ENCODE measurements at regions not wholly inside any gene's neighbourhood (a gene's known extent, or its start where the extent isn't known, plus 50 kb on each side); places are given as distances from the start of the nearest gene placed in this dataset.
"Not testable (repeated sequence)": the region's sequence is repeated elsewhere in the genome, so short reads cannot be mapped to it uniquely, and the experiment has no call there.

- no peak for DNase-seq
Measured at GRCh38 chr7:153887749-153888569, 164.2 kb upstream of the DPP6 start.

DNA sequence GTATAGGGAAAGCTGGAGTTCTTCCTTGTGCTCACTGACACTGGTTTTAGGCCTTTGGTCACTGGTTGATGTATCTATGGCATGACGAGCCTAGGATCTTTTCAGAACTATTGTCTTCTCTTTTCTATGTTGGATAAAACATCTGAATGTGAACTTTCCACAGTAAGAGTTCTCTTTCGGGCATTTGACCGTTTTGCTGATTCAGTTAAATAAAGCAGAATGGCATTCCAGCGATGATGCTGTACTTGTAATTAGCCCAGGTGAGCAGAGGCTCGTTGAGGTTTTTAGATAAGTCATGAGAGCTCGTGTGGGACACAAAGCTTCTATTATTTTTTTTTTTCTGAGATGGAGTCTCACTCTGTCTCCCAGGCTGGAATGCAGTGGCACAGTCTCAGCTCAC lies 160.2 kb upstream of the DPP6 start:
- DNase-seq, result no peak

DNA sequence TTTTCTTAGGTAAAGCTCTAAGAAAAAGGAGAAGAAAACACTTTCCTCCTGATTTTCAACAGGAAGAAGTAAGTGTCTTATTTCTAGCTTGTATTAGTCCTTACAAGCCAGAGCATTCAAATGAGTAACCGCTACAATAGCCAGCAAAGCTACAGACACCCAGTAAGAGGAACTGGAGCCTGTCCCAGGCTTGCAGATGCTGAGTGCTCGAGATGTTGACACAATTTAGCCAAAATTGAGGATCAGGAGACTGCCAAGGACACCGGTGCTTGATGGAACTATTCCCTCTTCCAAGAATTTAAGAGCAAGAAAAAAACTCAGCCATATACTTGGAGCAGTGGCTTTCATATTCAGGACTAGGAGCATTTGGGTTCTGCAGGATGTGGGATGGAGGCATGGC lies 149.3 kb upstream of the DPP6 start:
- DNase-seq, result no peak

DNA sequence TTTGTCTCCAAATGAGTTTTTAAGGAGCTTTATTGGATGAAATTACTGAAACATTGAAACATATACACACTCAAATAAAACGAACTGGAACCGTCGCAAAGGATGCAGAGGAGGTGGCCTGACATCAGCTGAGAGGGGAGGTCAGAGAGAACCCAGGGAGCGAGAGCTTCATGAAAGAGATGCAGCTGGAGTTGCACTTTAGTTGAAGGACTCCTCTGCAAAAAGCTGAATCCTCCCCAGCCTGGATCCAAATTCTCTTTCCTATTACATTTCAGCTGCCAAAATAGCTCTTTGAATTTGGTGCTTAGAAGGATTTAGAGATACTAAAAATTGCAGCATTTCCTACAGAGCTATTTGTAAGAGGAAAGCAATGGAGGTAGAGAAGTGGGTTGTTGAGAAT lies 140.0 kb upstream of the DPP6 start:
- DNase-seq, result no peak

- no peak for DNase-seq
Measured at GRCh38 chr7:153920126-153920525, 132.1 kb upstream of the DPP6 start.

DNA sequence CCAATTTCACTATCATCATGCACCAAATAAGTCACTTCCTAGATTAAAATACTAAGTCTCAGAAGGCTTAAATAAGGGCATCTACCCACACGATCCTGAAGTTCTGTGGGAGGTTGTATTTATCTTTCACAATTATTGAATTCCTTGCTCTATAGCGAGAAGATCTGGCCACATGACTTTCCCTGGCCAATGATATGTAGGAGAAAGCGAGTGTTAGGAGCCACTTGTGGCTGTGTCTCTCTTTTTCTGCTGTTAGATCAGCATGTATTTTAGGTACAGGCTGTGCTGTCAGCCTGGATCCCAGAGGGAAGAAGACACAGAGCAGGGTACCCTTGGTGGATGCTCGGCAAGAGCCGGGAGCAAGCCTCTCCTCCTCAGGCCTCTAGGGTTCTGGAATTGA lies 131.3 kb upstream of the DPP6 start:
- DNase-seq, result no peak

- no peak for DNase-seq
Measured at GRCh38 chr7:153921408-153921807, 130.8 kb upstream of the DPP6 start.

- no peak for DNase-seq
Measured at GRCh38 chr7:153930696-153931095, 121.5 kb upstream of the DPP6 start.

DNA sequence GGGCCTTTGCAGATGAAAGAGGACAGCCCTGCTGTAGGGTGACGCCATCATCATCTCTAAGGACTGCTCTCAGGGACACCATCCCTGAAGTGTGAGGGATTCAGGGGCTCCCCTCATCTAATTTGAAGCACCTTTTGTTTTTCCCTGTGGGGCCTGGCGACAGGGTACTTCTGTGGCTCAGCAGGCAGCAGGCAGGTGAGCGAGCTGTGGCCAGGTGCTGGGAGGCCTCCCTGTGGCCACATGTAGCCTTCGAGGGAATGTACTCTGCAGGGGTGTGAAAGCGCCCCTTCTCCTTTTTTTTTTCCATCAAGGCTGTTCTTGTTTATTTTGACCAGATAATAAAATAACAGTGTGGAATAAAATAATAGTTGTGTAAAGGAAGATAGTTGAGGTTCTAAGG lies 118.2 kb upstream of the DPP6 start:
- no peak for DNase-seq

GRCh38 chr7:153934629-153935028 lies 117.6 kb upstream of the DPP6 start:
- DNase-seq, result no peak

DNA sequence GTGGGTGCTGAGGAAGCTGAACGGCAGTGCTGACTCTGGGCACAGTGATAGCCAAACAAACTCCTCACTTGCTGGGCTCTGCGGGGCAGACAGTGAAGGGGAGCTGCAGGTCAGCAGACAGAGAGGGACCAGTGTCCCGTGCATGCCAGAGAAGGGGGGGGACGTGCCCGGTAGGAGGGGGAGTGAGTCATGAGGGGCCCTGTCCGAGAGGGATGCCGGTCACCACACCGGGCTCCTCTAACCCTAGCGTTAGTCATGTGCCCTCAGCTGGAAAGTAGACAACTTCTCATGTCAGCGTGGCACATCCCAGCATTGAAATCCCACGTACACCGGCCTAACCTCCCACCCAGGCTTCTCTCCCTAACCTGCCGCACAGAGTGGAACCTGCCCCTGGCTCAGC lies 117.1 kb upstream of the DPP6 start:
- DNase-seq, result peak; percentile 21

GRCh38 chr7:153938451-153938850 lies 113.7 kb upstream of the DPP6 start:
- no peak for DNase-seq

DNA sequence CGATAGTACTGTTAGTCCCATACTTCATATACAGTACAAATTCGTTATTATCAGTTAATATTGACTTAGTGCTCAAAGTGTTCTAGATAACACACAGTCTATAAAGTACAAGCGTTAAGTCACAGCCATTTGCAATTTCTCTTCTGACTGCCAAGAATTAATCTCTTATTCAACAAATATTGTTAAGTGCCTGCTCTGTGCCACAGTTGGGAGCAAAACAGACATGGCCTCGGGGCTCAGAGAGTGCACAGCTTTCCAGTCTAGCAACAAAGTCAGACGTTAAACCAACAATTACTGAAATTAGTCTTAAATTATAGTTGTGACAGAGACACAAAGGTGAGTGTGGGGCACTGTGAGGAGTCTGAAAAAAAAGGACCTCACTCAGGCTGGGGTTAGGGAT lies 113.0 kb upstream of the DPP6 start:
- DNase-seq, result no peak

DNA sequence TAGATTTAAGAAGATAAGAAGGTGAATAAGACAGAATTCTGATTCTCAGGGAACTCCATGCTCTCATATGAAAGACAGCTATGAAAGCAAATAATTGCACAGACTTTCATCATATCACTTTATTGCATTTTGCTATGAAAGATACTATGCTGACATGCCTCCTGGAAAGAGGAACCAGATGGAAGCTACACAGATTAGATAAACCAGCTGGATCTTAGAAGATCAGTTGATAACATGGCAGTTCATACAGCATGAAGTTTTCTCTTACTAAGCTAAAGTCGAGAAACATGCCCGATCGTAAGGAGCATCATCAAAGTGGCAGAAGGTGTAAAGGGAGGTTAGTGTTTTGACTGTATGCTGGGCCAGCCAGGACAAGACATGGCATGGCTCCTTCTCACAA lies 112.5 kb upstream of the DPP6 start:
- DNase-seq, result no peak

DNA sequence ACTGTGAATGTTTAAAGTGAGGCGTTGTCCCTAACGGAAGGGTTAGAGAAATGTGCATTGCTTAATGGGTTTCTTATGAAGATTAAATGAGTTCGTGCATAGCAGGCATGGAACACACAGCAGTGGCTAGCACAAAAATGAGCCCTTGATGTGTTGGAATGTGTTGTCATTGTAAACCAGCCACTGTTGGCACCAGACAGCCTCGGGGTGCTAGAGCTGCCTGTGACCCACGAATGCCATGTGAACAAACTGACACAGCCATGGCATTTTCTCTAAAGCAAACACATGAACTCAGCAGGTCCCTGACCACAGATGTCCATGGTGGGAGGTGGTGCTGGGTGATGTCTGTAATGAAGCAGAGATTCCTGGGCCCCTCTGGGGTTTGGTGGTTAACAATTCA lies 111.1 kb upstream of the DPP6 start:
- DNase-seq, result no peak

DNA sequence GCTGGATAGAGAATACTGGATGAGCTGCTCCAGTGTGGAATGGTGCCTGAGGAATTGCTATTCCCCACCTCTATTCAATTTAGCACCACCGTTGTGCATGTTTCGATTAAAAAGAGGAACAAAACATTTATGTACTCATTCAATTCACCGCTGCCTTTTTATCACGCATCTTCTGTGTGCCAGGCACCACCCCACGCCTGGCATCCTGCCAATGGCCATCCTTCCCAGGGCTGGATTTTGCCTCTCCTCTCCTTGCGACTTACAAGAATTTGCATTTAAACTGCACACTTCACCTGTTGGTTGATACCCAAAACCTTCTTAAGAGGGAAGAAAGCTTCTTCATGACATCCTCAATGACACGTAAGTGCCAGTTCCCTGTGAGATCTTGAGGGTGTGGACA lies 110.2 kb upstream of the DPP6 start:
- no peak for DNase-seq

DNA sequence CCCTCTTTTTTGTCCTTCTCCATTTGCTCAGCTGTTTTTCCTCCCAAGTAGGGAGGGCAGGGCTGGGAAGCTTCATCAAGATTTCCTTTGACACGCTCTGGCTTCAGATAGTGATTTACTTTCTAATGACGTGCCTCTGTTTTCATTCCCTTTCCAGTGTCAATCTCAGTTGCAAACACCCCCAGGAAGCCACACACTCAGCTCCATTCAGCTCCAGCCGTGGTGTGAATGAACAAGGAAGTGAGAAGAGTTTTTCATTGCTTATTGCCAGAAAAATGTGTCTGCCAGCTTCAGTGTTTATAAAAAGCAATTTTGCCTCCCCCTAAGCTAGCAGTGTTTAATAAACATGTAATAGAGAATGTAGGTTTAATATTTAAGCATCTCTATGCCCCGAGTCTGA lies 108.7 kb upstream of the DPP6 start:
- peak; percentile 24 for DNase-seq

DNA sequence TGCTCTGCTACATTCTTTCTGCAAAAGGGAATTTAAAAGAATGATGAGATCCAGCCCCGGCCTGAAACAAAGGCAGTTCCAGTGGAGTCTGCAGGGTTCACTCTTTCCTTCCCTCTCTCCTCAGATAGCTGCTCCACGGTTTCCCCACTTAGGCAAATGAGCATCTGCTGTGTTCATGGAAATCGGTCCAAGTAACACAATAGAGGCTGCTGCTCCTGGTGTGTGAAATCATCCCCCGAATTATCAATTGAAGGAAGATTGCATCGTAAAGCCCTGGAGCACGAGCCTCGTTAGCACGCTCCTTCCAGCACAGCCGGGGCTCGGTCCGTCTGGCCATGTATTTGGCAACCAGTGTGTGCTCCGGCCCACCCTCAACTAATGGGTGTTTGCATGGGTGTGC lies 108.3 kb upstream of the DPP6 start:
- DNase-seq, result no peak

- no peak for DNase-seq
Measured at GRCh38 chr7:153948060-153948459, 104.1 kb upstream of the DPP6 start.

DNA sequence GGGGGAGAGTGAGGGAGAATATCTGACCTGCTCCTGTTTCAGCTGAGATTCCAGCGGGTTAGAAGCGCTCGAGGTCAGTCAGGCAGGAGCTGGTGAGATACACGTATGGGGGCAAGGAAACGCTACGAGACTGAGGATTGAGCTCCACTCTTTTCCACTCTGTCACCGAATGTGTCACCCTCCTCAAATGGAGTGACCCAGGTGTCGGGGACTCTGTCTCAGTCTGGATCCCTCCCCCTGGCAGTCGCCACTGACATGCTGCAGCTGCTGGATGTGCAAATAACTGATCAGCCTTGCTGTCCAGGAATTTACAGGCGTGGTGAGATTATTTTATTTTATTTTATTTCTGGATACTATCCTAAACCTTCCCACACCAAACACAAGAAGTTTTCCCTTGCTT lies 100.9 kb upstream of the DPP6 start:
- DNase-seq, result no peak

GRCh38 chr7:153954477-153954876 lies 97.7 kb upstream of the DPP6 start:
- DNase-seq, result no peak

DNA sequence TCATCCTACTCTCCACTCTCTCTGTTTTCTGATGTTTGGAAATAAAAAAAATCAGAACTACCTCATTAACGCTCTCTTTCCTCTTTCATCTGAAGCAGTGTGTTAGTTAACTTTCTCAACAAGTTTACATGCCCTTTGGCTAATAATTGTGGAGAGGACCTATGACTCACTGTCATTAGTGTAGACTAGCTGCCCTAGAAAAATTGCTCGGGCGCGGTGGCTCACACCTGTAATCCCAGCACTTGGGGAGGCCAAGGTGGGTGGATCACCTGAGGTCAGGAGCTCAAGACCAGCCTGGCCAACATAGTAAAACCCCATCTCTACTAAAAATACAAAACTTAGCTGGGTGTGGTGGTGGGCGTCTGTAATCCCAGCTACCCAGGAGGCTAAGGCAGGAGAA lies 94.5 kb upstream of the DPP6 start:
- not testable (repeated sequence) for DNase-seq

DNA sequence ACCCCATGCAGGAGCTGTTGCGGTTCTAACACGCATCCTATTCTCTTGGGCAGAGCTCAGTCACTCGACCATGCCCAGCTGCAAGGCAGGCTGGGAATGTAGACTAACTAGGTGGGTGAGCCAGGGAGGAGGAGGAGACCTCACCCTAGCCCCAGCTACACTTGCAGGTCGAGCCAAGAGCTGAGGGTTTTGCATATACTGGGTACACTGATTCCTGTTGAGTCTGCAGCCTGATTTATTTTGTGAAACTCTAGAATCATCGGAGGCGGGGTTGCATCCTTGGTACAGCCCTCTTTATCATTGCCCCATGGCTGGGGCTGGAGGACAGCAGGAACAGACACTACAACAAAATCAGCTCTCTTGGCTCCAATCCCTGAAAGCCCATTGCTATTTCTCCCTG lies 93.8 kb upstream of the DPP6 start:
- DNase-seq, result not testable (repeated sequence)

DNA sequence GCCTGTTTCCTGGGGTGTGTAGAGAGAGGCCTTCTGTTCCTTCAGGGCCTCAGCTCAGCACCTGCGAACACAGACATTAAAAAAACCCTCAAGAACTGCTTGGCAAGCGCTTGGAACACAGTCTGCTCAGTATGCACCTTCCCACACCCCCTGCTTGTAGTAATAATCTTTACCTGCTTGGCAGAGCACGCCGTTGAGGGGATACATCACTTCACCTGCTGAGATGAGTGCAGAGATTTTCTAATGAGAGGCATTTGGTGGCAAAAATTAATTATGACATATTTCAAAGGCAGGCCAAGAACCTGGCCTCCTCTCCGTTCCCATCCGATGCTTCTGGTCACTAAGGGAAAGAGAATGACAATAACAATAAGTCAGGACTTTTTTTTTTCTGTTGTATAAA lies 93.4 kb upstream of the DPP6 start:
- DNase-seq, result not testable (repeated sequence)

DNA sequence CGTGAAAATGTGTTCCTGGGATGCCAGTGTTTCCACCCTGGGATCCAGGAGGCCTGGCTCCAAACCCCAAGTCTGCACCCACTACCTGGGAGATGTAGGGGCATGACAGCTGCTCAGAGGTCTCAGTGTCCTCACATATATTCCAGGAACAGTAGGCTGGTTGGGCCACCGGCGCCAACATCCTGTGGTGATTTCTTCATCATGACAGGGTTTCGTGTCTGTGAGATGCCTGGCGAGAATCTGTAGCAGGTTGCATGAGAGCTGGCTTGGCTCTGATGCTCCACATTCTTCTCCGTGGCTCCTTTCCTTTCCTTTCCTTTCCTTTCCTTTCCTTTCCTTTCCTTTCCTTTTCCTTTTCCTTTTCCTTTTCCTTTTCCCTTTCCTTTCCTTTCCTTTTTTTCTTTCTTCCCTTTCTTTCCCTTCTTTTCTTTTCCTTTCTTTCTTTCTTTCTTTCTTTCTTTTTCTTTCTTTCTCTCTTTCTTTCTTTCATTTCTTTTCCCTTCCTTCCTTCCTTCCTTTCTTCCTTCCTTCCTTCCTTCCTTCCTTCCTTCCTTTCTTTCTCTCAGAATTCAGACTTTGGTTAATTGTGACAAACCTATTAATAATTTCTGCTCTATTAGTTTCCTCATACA lies 87.6 kb upstream of the DPP6 start:
- not testable (repeated sequence) for DNase-seq
